NCI-H524 treated with DMSO at 0.1 percent for 48 hours (cell line): ENCODE measurements at regions not wholly inside any gene's neighbourhood (a gene's known extent, or its start where the extent isn't known, plus 50 kb on each side); places are given as distances from the start of the nearest gene placed in this dataset.
"Not testable (repeated sequence)": the region's sequence is repeated elsewhere in the genome, so short reads cannot be mapped to it uniquely, and the experiment has no call there.

ENCODE experiments used
- DNase-seq: peaks from one replicate; lab custom pipeline; 2025; lab: John Stamatoyannopoulos, UW

DNA sequence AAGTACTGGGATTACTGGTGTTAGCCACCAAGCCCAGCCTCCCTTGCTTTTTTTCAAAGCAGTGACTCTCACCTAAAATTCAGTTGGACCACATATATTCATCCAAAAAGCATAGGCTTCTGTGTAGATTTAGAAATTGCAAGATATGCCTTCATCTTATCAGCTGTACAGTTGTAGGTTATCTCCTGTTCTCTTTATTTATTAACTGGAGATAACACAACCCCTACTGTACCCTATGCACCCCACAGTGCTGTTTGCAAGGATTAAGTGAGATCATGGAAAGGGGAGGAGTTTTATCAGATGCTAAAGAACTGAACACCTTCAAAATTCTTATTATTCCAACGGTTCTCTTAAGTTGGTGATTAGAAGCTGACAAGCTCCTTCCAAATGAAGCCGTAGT is 164.4 kb upstream of the JARID2 start:
- no peak for DNase-seq

DNA sequence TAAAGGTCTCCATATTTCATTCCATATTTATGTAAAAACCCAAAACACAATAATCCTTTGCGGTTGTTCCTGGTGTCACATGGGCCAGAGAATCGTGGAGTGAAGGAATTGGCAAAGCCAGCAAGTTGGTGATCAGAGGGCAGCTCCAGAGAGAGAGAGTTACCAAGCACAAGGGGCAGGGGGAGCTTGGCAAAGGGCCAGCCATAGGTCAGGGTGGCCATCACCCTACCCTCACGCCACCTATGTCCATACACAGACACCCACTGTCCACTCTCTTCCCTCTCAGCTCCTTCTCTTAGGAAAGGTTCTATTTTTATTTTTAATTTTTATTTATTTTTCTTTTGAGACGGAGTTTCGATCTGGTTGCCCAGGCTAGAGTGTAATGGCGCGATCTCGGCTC is 163.2 kb upstream of the JARID2 start:
- no peak for DNase-seq

DNA sequence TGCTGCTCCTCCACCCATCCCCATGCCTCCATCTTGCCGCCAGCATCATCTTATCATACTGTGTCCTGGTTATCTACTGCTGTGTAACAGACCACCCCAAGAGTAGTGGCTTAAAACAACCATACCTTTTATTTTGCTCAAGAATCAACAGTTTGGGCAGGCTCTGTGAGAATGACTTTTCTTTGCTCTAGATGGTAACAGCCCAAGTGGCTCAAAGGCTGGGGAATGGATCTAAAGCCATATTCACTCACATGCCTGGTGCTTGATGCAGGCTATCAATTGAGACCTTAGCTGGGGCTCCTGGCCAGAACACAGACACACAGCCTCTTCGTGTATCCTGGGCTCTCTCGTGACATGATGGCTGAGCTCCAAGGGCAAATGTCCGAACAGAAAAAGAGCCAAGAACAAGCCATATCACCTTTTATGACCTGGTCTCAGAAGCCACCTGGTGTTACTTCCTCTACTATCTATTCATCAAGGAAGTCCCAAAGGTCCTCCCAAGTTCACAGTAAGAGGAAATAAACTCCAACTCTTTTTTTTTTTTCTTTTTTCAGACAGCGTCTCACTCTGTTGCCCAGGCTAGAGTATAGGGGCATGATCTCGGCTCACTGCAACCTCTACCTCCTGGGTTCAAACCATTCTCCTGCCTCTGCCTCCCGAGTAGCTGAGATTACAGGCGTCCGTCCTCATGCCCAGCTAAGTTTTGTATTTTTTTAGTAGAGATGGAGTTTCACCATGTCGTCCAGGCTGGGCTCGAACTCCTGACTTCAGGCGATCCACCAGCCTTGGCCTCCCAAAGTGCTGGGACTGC is 159.3 kb upstream of the JARID2 start:
- DNase-seq, result no peak

DNA sequence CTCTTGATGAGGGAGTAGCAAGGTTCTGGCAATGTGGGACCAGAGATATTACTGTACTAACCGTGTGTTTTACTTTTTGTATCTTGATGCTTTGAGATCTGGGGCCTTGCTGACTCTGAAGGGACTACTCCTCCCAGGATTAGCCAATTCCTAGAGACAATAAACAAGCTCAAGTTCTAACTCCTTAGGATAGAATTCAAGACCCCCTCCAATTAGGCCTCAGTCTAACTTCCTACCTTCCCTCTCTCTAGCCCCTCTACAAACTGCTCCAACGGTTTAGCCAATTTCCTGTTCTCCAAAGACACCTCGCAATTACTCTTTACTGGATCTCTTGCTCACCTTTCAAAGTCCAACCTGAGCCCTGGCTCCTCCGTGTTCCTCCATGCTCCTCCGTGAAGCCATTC is 158.7 kb upstream of the JARID2 start:
- DNase-seq, result no peak

DNA sequence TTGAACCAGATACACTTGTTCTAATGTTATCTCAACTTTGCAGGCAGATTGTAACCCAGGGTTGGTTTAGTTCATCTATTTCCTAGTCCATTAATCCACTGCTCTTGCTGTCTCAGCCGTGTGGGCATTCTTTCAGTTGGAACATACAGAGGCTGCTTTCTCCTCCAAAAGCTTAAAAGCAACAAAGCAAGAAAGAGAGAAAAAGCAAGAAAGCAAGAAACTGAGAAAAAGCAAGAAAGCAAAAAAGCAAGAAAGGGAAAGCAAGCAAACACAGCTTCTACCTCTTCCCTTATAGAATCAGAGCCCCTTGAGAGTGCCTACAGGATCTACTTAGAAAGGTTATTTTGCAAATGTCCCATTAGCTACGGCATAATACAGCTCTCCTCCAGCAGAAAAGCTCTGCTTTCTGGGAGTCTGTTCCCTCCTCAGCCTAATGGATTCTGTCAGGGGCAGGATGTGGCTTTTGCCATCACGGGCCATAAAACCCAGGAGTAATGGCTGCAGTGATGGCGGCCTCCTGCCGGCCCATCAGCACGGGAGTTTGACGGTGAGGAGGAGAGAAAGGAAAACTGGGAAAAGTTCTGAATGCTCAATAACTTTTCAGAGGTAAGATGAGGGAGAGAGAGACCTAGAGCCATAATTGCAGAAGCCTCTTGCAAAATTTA is 156.8 kb upstream of the JARID2 start:
- no peak for DNase-seq

DNA sequence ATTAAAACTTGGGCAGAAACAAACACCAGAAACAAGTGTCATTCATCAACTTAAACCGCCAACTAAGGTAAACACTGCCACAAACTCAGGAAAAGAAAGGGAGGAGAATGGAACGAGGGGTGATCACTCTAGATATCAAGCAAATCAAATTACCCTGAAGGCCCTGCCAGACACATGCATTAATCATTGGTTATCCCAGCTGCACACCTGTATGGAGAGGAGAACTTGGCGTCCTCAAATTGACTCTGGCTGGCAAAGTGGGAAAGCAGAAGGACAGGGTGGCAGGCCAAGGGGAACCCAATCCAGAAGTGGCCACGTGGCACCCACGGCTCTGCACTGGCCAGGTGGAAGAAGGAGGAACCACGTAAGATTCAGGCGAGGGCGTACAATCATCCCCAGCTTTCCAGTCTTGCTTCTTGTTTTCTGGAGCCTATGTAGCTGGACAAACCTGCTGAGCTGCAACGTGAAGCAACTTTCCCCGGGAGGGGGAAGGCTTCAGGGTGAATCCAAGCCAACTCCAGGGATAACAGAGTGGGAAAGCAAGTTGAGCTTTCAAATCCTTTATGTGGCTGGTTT is 156.2 kb upstream of the JARID2 start:
- DNase-seq, result no peak

DNA sequence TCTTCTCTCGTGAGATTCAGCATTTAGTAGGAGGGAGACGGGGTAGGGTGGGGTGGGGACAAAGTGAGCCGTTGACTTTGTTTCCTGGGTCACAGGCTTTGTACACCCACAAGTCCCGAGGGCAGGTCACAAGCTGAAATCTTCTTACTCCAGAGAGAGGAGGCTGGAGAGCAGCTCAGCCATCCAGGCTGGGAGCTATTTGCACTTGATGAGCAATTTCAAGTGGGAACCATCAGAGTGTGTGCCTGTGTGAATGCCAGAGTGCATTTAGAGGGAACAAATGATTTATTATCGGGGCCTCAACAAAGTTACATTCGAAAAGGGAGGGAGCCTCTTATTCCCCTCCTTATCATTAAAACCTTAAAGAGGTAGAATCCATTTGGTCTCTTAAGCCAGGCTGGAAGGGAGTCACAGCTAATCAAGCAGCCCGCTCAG is 155.7 kb upstream of the JARID2 start:
- DNase-seq, result no peak

DNA sequence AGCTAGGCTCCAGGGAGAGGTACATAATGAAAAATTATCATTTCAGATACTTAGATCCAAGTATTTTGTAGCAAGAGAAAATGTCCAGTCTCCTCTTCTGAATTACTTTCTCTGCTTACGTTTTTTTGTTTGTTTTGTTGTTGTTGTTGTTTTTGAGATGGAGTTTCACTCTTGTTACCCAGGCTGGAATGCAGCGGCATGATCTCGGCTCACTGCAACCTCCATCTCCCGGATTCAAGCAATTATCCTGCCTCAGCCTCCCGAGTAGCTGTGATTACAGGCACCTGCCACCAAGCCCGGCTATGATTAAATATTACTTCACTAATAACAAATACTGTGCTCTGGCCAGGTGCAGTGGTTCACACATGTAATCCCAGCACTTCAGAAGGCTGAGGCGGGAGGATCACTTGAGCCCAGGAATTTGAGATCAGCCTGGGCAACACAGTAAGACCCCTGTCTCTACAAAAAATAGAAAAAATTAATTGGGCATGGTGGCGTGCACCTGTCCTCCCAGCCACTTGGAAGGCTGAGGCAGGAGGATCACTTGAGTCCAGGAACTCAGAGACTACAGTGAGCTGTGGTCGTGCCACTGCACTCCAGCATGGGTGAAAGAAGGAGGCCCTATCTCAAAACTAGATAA is 155.0 kb upstream of the JARID2 start:
- DNase-seq, result no peak

DNA sequence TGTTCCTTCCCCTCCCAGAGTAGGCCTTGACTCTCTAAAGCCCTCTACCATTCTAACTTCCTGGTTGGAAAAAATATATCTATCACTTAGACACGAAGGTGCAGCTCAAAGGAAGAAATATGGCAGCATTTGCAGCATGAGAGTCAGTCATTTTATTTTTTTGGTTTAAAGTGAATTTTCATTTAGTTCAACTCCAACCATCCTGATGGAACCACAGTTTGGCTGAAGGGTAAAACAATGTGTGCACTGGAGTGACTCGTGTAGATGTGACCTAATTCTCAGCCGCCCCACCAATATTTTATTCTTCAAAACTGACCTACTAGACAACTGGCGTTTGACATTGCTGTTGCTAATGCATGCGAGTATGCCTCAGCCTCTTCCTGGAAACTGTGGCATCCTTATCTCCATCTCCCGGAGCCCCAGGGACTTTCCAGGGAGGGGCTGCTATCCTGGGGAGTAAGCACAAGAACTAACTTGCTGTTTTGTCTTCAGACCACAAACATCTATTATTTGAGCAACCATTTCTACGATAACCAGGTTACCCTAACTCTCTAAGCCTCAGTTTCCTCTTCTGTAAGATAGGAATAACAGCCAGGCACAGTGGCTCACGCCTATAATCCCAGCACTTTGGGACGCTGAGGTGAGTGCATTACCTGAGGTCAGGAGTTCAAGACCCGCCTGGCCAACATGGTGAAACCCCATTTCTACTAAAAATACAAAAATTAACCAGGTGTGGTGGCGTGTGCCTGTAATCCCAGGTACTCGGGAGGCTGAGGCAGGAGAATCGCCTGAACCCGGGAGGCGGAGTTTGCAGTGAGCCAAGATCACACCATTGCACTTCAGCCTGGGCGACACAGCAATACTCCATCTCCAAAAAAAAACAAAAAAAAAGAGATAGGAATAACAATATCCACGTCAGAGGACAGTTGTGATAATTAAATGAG is 148.7 kb upstream of the JARID2 start:
- no peak for DNase-seq

GRCh38 chr6:15101130-15101529 is 144.7 kb upstream of the JARID2 start:
- no peak for DNase-seq

- DNase-seq, result no peak
Observed at GRCh38 chr6:15102241-15102640, 143.6 kb upstream of the JARID2 start.

- no peak for DNase-seq
Observed at GRCh38 chr6:15106958-15107643, 138.8 kb upstream of the JARID2 start.

GRCh38 chr6:15107644-15108382 is 138.1 kb upstream of the JARID2 start:
- no peak for DNase-seq

GRCh38 chr6:15108383-15108715 is 137.5 kb upstream of the JARID2 start:
- DNase-seq, result no peak

GRCh38 chr6:15109338-15110090 is 136.4 kb upstream of the JARID2 start:
- DNase-seq, result no peak

DNA sequence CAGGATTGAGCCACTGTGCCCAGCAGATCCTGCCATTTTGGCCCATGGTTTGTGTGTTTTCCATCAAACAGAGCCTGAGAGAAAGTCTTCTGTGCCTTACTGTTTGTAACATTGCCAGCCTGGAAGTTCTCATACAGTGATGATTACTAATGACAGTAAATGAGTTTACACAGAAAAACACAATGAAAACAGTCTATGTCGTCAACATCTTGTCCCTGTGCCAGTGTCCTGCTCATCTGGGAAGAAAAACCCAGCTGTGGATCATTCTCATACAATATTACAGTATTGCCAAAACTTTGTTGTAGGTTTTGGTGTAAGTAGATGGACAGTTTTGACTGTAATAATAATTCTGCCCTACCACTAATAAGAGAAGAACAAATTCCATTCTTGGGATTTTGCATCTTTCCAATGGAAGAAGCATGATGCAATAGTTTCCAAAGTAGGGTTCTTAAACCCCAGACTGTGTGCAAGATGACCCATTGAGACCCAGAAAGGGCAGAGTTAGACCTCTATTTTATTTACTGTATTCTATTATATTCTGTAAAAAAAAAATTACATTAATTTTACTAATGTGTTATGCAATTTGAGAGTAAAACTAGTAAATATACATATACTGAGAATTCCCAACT is 135.0 kb upstream of the JARID2 start:
- DNase-seq, result no peak

DNA sequence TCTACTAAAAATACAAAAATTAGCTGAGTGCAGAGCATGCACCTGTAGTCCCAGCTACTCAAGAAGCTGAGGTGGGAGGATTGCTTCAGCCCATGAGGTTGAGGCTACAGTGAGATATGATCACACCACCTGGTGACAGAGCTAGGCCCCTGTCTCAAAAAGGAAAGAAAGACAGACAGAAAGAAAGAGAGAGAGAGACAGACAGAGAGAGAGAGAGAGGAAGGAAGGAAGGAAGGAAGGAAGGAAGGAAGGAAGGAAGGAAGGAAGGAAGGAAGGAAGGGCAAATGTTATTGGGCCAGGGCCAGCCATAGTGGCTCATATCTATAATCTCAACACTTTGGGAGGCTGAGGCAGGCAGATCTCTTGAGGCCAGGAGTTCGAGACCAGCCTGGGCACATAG is 134.3 kb upstream of the JARID2 start:
- DNase-seq, result not testable (repeated sequence)

DNA sequence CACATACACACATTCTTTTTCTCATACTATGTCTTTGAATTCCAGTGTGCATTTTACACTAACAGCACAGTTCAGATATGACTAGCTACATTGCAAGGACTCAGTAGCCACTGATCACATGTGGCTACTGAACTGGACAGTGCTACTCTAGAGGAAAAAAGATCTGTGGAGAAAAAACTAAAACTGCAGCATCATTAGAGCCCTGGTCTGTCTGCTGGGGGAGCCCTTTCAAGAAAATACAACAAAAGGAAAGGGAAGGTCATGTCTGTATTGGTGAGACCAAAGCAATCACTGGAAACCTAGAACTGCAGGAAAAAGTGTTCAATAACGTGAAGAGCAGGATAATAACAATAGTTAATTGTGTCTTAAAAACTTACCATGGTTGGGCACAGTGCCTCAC is 132.3 kb upstream of the JARID2 start:
- no peak for DNase-seq

DNA sequence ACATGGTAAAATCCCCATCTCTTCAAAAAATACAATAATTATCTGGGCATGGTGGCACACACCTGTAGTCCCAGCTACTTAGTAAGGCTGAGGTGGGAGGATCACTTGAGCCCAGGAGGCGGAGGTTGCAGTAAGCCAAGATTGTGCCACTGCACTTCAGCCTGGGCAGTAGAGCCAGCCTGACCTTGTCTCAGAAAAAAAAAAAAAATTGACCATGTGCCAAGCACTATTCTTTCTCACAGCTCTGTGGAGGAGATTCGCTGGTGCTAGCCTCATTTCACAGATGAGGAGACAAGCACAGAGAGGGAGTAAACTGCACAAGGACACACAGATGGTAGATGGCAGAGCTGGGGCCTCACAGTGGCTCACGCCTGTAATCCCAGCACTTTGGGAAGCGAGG is 131.8 kb upstream of the JARID2 start:
- no peak for DNase-seq
